Astrocyte (in vitro differentiated cells and primary cell): ENCODE measurements at regions not wholly inside any gene's neighbourhood (a gene's known extent, or its start where the extent isn't known, plus 50 kb on each side); places are given as distances from the start of the nearest gene placed in this dataset.

ENCODE experiments used
- DNase-seq: peaks from one replicate; pipeline ENCODE4 v3.0.0-alpha.2; 2010; ENCODE audit warnings: low read depth
- FAIRE-seq: peaks from 2 replicates; lab custom pipeline; 2011; peaks lifted over from hg19 to GRCh38; lab: Jason Lieb, UNC
- H2AFZ ChIP-seq: 2 replicates; pipeline ENCODE4 v1.6.0; 2012; ENCODE audit warnings: low read depth, low read length, inconsistent platforms
- H3K27ac ChIP-seq: 2 replicates; pipeline ENCODE4 v1.5.1; 2011; ENCODE audit warnings: low read depth, low read length, inconsistent platforms
- H3K27me3 ChIP-seq: 2 replicates; pipeline ENCODE4 v1.6.0; 2011; ENCODE audit warnings: low read length, inconsistent platforms; ENCODE audit not compliant: insufficient read depth
- H3K36me3 ChIP-seq: 2 replicates; pipeline ENCODE4 v1.5.1; 2011; ENCODE audit warnings: low read length, inconsistent platforms; ENCODE audit not compliant: insufficient read depth
- H3K4me1 ChIP-seq: 2 replicates; pipeline ENCODE4 v1.5.1; 2011; ENCODE audit warnings: low read length, inconsistent platforms; ENCODE audit not compliant: insufficient read depth
- H3K4me2 ChIP-seq: 2 replicates; pipeline ENCODE4 v1.6.0; 2012; ENCODE audit warnings: low read length, inconsistent platforms
- H3K4me3 ChIP-seq: 2 replicates; pipeline ENCODE4 v1.5.1; 2011; ENCODE audit warnings: low read depth, mild to moderate bottlenecking, low read length, inconsistent platforms; ENCODE audit not compliant: insufficient read depth
- H3K79me2 ChIP-seq: 2 replicates; pipeline ENCODE4 v1.6.0; 2012; ENCODE audit warnings: mild to moderate bottlenecking, low read length, inconsistent platforms; ENCODE audit not compliant: insufficient read depth
- H3K9ac ChIP-seq: 2 replicates; pipeline ENCODE4 v1.6.0; 2012; ENCODE audit warnings: mild to moderate bottlenecking, low read length, inconsistent platforms
- H3K9me3 ChIP-seq: 2 replicates; pipeline ENCODE4 v1.5.1; 2012; ENCODE audit warnings: low read depth, mild to moderate bottlenecking, low read length, inconsistent platforms; ENCODE audit not compliant: insufficient read depth
- H4K20me1 ChIP-seq: 2 replicates; pipeline ENCODE4 v1.6.0; 2012; ENCODE audit warnings: low read length, inconsistent platforms; ENCODE audit not compliant: insufficient read depth
- H3K27ac Mint-ChIP-seq: one replicate; pipeline ENCODE4 v1.8.0; 2021; ENCODE audit warnings: mild to moderate bottlenecking, mixed read lengths; ENCODE audit not compliant: unreplicated experiment
- H3K27me3 Mint-ChIP-seq: one replicate; pipeline ENCODE4 v1.8.0; 2021; ENCODE audit warnings: low read depth, mixed read lengths; ENCODE audit not compliant: unreplicated experiment
- H3K36me3 Mint-ChIP-seq: one replicate; pipeline ENCODE4 v1.8.0; 2021; ENCODE audit warnings: low read depth, mixed read lengths; ENCODE audit not compliant: unreplicated experiment
- H3K4me1 Mint-ChIP-seq: one replicate; pipeline ENCODE4 v1.8.0; 2021; ENCODE audit warnings: low read depth, mixed read lengths; ENCODE audit not compliant: unreplicated experiment
- H3K4me3 Mint-ChIP-seq: one replicate; pipeline ENCODE4 v1.8.0; 2021; ENCODE audit warnings: mild to moderate bottlenecking, moderate library complexity, mixed read lengths; ENCODE audit not compliant: unreplicated experiment
- H3K9me3 Mint-ChIP-seq: one replicate; pipeline ENCODE4 v1.8.0; 2021; ENCODE audit warnings: mild to moderate bottlenecking, mixed read lengths; ENCODE audit not compliant: unreplicated experiment
- EZH2 ChIP-seq: IDR thresholded peaks from 2 replicates; pipeline ENCODE4 v1.6.1; 2012; ENCODE audit warnings: mild to moderate bottlenecking, low read length, inconsistent platforms; ENCODE audit not compliant: insufficient read depth
- TF ChIP-seq, protein P1 (sequence below): IDR thresholded peaks from 2 replicates; pipeline ENCODE4 v1.5.1; 2011; ENCODE audit warnings: low read depth, mild to moderate bottlenecking, inconsistent platforms, low read length, moderate library complexity; ENCODE audit not compliant: insufficient read depth

DNA sequence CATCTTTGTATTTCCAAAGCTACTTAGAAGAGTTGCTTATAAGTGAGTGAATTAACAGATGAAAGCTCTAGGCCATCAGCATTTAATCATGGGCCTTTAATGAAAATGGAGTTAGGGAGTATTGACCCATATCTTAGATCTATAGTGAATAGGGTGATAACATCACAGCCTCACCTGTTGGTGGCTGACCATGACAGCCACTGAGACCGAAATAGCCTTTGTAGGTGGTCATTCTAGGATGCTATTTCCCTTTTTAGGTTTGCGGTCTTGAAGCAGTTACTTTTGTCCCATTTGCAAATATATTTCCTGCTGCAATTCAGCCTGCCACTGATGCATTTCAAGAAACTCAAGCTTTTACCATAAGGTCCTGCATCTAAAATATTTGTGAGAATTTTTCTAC lies 410.1 kb upstream of the LYPLAL1 start:
- Histone ChIP-seq H3K4me1 (no peaks in the 10 kb centered on the region), H3K79me2 (no peaks in the 10 kb centered on the region), H3K27me3 (no peaks in the 10 kb centered on the region), H4K20me1 (no peaks in the 10 kb centered on the region), H2AFZ (no peak overlapping the region), H3K9me3 (no peaks in the 10 kb centered on the region), H3K36me3 (no peaks in the 10 kb centered on the region), H3K27ac (no peak overlapping the region), H3K9ac (no peak overlapping the region), H3K4me2 (no peak overlapping the region), H3K4me3 (no peak overlapping the region)
- no peak for FAIRE-seq
- Mint-ChIP-seq H3K4me3 (no peak overlapping the region), H3K9me3 (no peaks in the 10 kb centered on the region), H3K4me1 (peaks cover 3% of the 10 kb centered on the region), H3K27ac (no peak overlapping the region), H3K36me3 (no peaks in the 10 kb centered on the region), H3K27me3 (no peaks in the 10 kb centered on the region)
- DNase-seq = no peak
- TF ChIP-seq, protein P1, sequence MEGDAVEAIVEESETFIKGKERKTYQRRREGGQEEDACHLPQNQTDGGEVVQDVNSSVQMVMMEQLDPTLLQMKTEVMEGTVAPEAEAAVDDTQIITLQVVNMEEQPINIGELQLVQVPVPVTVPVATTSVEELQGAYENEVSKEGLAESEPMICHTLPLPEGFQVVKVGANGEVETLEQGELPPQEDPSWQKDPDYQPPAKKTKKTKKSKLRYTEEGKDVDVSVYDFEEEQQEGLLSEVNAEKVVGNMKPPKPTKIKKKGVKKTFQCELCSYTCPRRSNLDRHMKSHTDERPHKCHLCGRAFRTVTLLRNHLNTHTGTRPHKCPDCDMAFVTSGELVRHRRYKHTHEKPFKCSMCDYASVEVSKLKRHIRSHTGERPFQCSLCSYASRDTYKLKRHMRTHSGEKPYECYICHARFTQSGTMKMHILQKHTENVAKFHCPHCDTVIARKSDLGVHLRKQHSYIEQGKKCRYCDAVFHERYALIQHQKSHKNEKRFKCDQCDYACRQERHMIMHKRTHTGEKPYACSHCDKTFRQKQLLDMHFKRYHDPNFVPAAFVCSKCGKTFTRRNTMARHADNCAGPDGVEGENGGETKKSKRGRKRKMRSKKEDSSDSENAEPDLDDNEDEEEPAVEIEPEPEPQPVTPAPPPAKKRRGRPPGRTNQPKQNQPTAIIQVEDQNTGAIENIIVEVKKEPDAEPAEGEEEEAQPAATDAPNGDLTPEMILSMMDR = no peak
- no peak for TF ChIP-seq EZH2

- no peaks in the 10 kb centered on the region for H3K27me3 ChIP-seq
- H3K9me3 ChIP-seq = no peaks in the 10 kb centered on the region
- Mint-ChIP-seq H3K27ac (no peak overlapping the region), H3K36me3 (no peaks in the 10 kb centered on the region), H3K4me1 (no peaks in the 10 kb centered on the region), H3K9me3 (no peaks in the 10 kb centered on the region), H3K4me3 (no peak overlapping the region), H3K27me3 (no peaks in the 10 kb centered on the region)
- no peak overlapping the region for H3K9ac ChIP-seq
- no peaks in the 10 kb centered on the region for H4K20me1 ChIP-seq
- H3K27ac ChIP-seq = no peak overlapping the region
- H3K4me1 ChIP-seq = no peaks in the 10 kb centered on the region
- no peak for FAIRE-seq
- DNase-seq = no peak
- H2AFZ ChIP-seq = no peak overlapping the region
- H3K79me2 ChIP-seq = no peaks in the 10 kb centered on the region
- no peaks in the 10 kb centered on the region for H3K36me3 ChIP-seq
- no peak for TF ChIP-seq EZH2
- TF ChIP-seq, protein P1 = no peak
- no peak overlapping the region for H3K4me2 ChIP-seq
- no peak overlapping the region for H3K4me3 ChIP-seq
These were observed 407.9 kb upstream of the LYPLAL1 start for GRCh38 chr1:218765753-218766152.

GRCh38 chr1:218771931-218772330 lies 401.7 kb upstream of the LYPLAL1 start:
- Mint-ChIP-seq H3K27me3 (no peaks in the 10 kb centered on the region), H3K4me1 (peaks cover 6% of the 10 kb centered on the region), H3K36me3 (no peaks in the 10 kb centered on the region), H3K4me3 (no peak overlapping the region), H3K27ac (no peak overlapping the region), H3K9me3 (no peaks in the 10 kb centered on the region)
- Histone ChIP-seq H3K4me2 (no peak overlapping the region), H3K4me1 (no peaks in the 10 kb centered on the region), H4K20me1 (no peaks in the 10 kb centered on the region), H2AFZ (no peak overlapping the region), H3K9ac (no peak overlapping the region), H3K79me2 (no peaks in the 10 kb centered on the region), H3K27ac (no peak overlapping the region), H3K36me3 (no peaks in the 10 kb centered on the region), H3K9me3 (no peaks in the 10 kb centered on the region), H3K27me3 (no peaks in the 10 kb centered on the region), H3K4me3 (no peak overlapping the region)
- DNase-seq (no peak), FAIRE-seq (no peak)
- TF ChIP-seq, protein P1 = no peak
- TF ChIP-seq EZH2 = no peak
